ENCODE measurements at regions not wholly inside any gene's neighbourhood (a gene's known extent, or its start where the extent isn't known, plus 50 kb on each side); places are given as distances from the start of the nearest gene placed in this dataset.

DNA sequence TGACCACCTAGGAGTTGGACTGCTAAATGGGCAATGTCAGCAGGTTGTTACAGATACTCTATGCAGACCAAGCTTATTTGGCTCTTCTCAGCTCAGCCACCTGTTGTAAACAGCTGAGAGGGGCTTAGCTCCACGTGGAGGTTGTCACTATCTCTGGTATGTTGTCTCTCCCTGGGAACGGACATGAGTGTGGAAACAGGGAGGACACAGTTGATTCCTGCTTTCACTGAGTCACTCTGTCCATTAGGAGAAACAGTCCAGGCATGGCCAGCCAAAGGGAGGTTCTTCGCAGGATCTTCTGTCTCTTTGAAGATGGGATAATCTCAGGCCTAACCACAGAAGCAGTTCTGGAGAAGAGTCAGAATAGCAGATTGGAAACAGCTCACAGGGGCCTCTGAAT, 121.2 kb downstream of the PALM2AKAP2 start:
- intact Hi-C loops (cut with micrococcal nuclease; ENCODE audit: unreplicated experiment) (no loop called here), in situ Hi-C loops (cut with MboI) (loop anchor here (5.0 kb wide), 2 partner anchors 156 to 251 kb away; no protein-coding TSS in a partner anchor)
- ChIA-PET SMC1A (ENCODE audit: uncharacterized antibody, unreplicated experiment) (interaction anchor here (0.7 to 27.0 kb wide), 6 partner anchors 9 to 723 kb away, joined by 3 to 636 read pairs (median 90); no protein-coding TSS in a partner anchor), CTCF (interaction anchor here (0.9 to 21.3 kb wide), 9 partner anchors 11 to 722 kb away, joined by 3 to 597 read pairs (median 8); no protein-coding TSS in a partner anchor), POLR2A (no interaction called here), RAD21 (ENCODE audit: unreplicated experiment) (interaction anchor here (1.8 to 11.9 kb wide), 3 partner anchors 153 to 249 kb away, joined by 4 to 424 read pairs (median 309); no protein-coding TSS in a partner anchor)
- no peak for ATAC-seq
- H2AFZ ChIP-seq (ENCODE audit: control insufficient read depth, low read depth, low read length): no peak overlapping the region
- no peaks in the 10 kb centered on the region for H4K20me1 ChIP-seq (ENCODE audit: control insufficient read depth, insufficient read depth)
- no peak for DNase-seq (ENCODE audit: low read depth, low spot score)
- no peaks in the 10 kb centered on the region for H3K79me2 ChIP-seq (ENCODE audit: control insufficient read depth, insufficient read depth, low read length)
- no peak for FAIRE-seq
- no peak overlapping the region for H3K4me3 ChIP-seq
- no peaks in the 10 kb centered on the region for H3K27me3 ChIP-seq (replicated peaks in 1 of 2; ENCODE audit: control insufficient read depth in 2 of 2, insufficient read depth in 2 of 2, low read length in 1 of 2)
- no peak overlapping the region for H3K9ac ChIP-seq (ENCODE audit: control insufficient read depth, insufficient read depth, low read length)
- TF ChIP-seq KLF5 (IDR thresholded peaks at IDR 0.05; ENCODE audit: partially characterized antibody) (no peak), SMAD5 (IDR thresholded peaks at IDR 0.05; ENCODE audit: low read depth) (no peak), HCFC1 (IDR thresholded peaks at IDR 0.05; ENCODE audit: low read length) (no peak), ZNF687 (IDR thresholded peaks at IDR 0.05) (no peak), FOXM1 (IDR thresholded peaks at IDR 0.05; ENCODE audit: low read depth, low read length) (no peak), ELK1 (IDR thresholded peaks at IDR 0.05; ENCODE audit: low read depth, low read length) (no peak), ETV6 (conservative IDR thresholded peaks at IDR 0.05 in 1 of 2, IDR thresholded peaks at IDR 0.05 in 1 of 2; ENCODE audit: borderline replicate concordance in 1 of 2, low read depth in 1 of 2) (no peak), EP300 (IDR thresholded peaks at IDR 0.05; ENCODE audit: borderline replicate concordance in 1 of 2, control insufficient read depth in 1 of 2, low read depth in 2 of 2, low read length in 2 of 2) (no peak), FOXK2 (IDR thresholded peaks at IDR 0.05) (no peak), STAT1 (conservative IDR thresholded peaks at IDR 0.05) (no peak)
- no TSS peak for BruUV-seq (replicated peaks)
- H3K27ac ChIP-seq (ENCODE audit: control insufficient read depth, insufficient read depth): no peak overlapping the region
- no peak overlapping the region for H3K4me2 ChIP-seq (ENCODE audit: control insufficient read depth, insufficient read depth)
- H3K9me3 ChIP-seq (replicated peaks; ENCODE audit: control insufficient read depth, insufficient read depth, low read length): no peaks in the 10 kb centered on the region
- no peaks in the 10 kb centered on the region for H3K36me3 ChIP-seq (ENCODE audit: control insufficient read depth in 2 of 2, insufficient read depth in 2 of 2, low read length in 1 of 2)
- peaks cover 4% of the 10 kb centered on the region; the same call in 1 of the 2 replicates for H3K4me1 ChIP-seq (ENCODE audit: control insufficient read depth, insufficient read depth, low read length)
- 69% methylated on average over 3 of the region's 3 CpGs for WGBS (ENCODE audit: insufficient coverage, insufficient replicate concordance, low lambda C conversion rate, missing lambda C conversion rate)
